HEK293 (cell line): ENCODE measurements at regions not wholly inside any gene's neighbourhood (a gene's known extent, or its start where the extent isn't known, plus 50 kb on each side); places are given as distances from the start of the nearest gene placed in this dataset.
"Not testable (repeated sequence)": the region's sequence is repeated elsewhere in the genome, so short reads cannot be mapped to it uniquely, and the experiment has no call there.

Experiments
- CTCF ChIP-seq: fragments of 450-650 bp; formaldehyde crosslinking; IDR thresholded peaks from 2 replicates; pipeline ENCODE4 v1.5.1; 2016; ENCODE audit warnings: missing biosample characterization, missing genetic modification characterization
- ELK4 ChIP-seq: IDR thresholded peaks from 2 replicates; pipeline ENCODE4 v1.6.1; 2011; ENCODE audit warnings: mild to moderate bottlenecking, low read depth, low read length, borderline replicate concordance
- GLIS2 ChIP-seq: fragments of 450-650 bp; formaldehyde crosslinking; IDR thresholded peaks from 2 replicates; pipeline ENCODE4 v1.5.1; 2016; ENCODE audit warnings: missing biosample characterization, missing genetic modification characterization
- MEIS1 ChIP-seq: sonication (generic); formaldehyde crosslinking; IDR thresholded peaks from 2 replicates; pipeline ENCODE4 v1.8.1; 2022; ENCODE audit warnings: missing genetic modification reagents, mild to moderate bottlenecking, borderline replicate concordance
- MZF1 ChIP-seq: fragments of 450-650 bp; formaldehyde crosslinking; IDR thresholded peaks from 2 replicates; pipeline ENCODE4 v1.5.1; 2017; ENCODE audit warnings: missing biosample characterization, missing genetic modification characterization, borderline replicate concordance
- ZBTB48 ChIP-seq: fragments of 450-650 bp; formaldehyde crosslinking; IDR thresholded peaks from 2 replicates; pipeline ENCODE4 v1.5.1; 2016; ENCODE audit warnings: missing biosample characterization, missing genetic modification characterization
- ZNF140 ChIP-seq: fragments of 450-650 bp; formaldehyde crosslinking; IDR thresholded peaks from 2 replicates; pipeline ENCODE4 v1.5.1; 2016; ENCODE audit warnings: missing biosample characterization, missing genetic modification characterization
- ZNF18 ChIP-seq: fragments of 450-650 bp; formaldehyde crosslinking; IDR thresholded peaks from 2 replicates; pipeline ENCODE4 v1.5.1; 2016; ENCODE audit warnings: missing biosample characterization, missing genetic modification characterization
- ZNF501 ChIP-seq: fragments of 450-650 bp; formaldehyde crosslinking; IDR thresholded peaks from 2 replicates; pipeline ENCODE4 v1.5.1; 2016; ENCODE audit warnings: missing biosample characterization, missing genetic modification characterization

DNA sequence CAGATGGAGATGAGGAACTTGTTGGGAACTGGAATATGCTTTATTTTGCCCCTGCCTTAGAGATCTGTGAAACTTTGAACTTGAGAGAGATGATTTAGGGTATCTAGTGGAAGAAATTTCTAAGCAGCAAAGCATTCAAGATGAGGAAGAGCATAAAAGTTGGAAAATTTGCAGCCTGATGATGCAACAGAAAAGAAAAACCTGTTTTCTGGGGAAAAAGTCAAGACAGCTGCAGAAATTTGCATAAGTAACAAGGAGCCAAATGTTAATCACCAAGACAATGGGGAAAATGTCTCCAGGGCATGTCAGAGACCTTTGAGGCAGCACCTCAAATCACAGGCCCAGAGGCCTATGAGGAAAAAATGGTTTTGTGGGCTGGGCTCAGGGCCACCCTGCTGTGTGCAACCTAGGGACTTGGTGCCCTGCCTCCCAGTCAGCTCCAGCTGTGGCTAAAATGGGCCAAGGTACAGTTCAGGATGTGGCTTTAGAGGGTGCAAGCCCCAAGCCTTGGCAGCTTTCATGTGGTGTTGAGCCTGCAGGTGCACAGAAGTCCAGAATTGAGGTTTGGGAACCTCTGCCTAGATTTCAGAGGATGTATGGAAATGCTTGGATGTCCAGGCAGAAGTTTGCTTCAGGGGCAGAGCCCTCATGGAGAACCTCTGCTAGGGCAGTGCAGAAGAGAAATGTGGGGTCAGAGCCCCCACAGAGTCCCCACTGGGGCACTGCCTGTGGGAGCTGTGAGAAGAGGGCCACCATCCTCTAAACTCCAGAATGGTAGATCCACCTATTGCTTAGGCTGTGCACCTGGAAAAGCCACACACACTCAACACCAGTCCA, 136.3 kb upstream of the RAB4A start:
- not testable (repeated sequence) for TF ChIP-seq CTCF; ZBTB48 (tag by site-specific recombination); ZNF140 (tag by site-specific recombination); GLIS2 (tag by site-specific recombination); MEIS1 (CRISPR knock-in tag); ZNF18; ZNF501; MZF1 (tag by site-specific recombination); ELK4
